ENCODE measurements at regions not wholly inside any gene's neighbourhood (a gene's known extent, or its start where the extent isn't known, plus 50 kb on each side); places are given as distances from the start of the nearest gene placed in this dataset.

DNA sequence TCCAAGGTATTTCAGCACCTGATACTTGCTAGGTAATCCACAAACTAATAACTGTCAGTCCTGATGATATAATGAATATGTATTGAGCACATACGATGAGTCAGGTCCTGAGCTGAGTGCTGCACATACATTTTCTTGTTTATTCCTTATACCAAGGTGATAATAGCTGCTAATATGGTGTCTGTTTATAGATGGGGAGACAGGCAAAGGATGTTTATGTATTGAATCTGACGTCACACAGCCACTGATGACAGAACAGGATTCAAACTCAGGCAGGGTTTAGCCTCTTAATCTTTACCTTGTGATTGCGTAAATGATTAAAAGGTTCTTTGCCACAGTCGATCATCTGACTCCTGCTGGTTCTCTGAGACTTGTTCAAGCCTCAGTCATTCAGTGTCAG is 609.9 kb upstream of the CPEB2 start:
- dilution Hi-C loops (cut with MboI; ENCODE audit: extremely low pct_ligation_motif_present, low sequenced_read_pairs), result no loop called here

DNA sequence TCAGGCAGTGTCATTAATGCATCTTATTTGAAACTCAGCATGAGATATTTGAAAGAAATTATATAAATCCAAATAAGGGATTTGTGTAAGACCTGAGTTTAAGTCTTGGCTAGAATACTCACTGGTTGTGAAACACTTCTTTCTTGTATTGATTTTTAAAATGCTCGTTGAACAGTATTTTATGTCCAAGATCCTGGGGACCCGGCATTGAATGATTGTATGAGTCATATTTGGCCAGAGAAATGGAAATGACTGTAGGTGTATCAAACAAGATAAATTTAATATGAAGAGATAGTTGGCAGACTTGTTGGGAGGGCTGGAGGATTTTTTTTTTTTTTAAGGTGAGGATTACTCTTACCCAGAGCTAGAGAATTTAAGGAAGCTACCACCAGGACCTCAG is 606.1 kb upstream of the CPEB2 start:
- FAIRE-seq (no peak), DNase-seq (ENCODE audit: low read depth, low spot score) (no peak)
- Histone ChIP-seq H2AFZ (ENCODE audit: control insufficient read depth, low read length) (no peak overlapping the region), H3K27me3 (ENCODE audit: control insufficient read depth, extremely low read depth, insufficient read depth, low read length) (no peaks in the 10 kb centered on the region), H3K9ac (ENCODE audit: control insufficient read depth, extremely low read depth, insufficient read depth, low read length) (no peak overlapping the region), H3K79me2 (ENCODE audit: control insufficient read depth, insufficient read depth, low read length) (no peaks in the 10 kb centered on the region), H3K4me3 (ENCODE audit: control insufficient read depth in 2 of 3, extremely low read depth in 1 of 3, insufficient read depth in 2 of 3, low read depth in 1 of 3, low read length in 3 of 3) (no peak overlapping the region), H3K27ac (ENCODE audit: control insufficient read depth, insufficient read depth, low read length) (no peak overlapping the region), H4K20me1 (ENCODE audit: control insufficient read depth, extremely low read depth, insufficient read depth, low read length) (no peaks in the 10 kb centered on the region), H3K36me3 (ENCODE audit: control insufficient read depth in 2 of 2, extremely low read depth in 1 of 2, insufficient read depth in 2 of 2, low read length in 2 of 2) (no peaks in the 10 kb centered on the region), H3K4me2 (ENCODE audit: control insufficient read depth, extremely low read depth, insufficient read depth, low read depth, low read length) (no peak overlapping the region), H3K9me3 (ENCODE audit: control insufficient read depth, low read depth, low read length) (no peaks in the 10 kb centered on the region), H3K9me1 (ENCODE audit: control insufficient read depth, extremely low read depth, insufficient read depth, low read length) (no peaks in the 10 kb centered on the region), H3K4me1 (ENCODE audit: control insufficient read depth, extremely low read depth, insufficient read depth, low read length) (no peaks in the 10 kb centered on the region)
- dilution Hi-C loops (cut with MboI; ENCODE audit: extremely low pct_ligation_motif_present, low sequenced_read_pairs), result no loop called here
- TF ChIP-seq, protein P1, sequence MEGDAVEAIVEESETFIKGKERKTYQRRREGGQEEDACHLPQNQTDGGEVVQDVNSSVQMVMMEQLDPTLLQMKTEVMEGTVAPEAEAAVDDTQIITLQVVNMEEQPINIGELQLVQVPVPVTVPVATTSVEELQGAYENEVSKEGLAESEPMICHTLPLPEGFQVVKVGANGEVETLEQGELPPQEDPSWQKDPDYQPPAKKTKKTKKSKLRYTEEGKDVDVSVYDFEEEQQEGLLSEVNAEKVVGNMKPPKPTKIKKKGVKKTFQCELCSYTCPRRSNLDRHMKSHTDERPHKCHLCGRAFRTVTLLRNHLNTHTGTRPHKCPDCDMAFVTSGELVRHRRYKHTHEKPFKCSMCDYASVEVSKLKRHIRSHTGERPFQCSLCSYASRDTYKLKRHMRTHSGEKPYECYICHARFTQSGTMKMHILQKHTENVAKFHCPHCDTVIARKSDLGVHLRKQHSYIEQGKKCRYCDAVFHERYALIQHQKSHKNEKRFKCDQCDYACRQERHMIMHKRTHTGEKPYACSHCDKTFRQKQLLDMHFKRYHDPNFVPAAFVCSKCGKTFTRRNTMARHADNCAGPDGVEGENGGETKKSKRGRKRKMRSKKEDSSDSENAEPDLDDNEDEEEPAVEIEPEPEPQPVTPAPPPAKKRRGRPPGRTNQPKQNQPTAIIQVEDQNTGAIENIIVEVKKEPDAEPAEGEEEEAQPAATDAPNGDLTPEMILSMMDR (optimal IDR thresholded peaks at IDR 0.05 in 1 of 3, IDR thresholded peaks at IDR 0.05 in 1 of 3, conservative IDR thresholded peaks at IDR 0.05 in 1 of 3; ENCODE audit: extremely low read depth in 1 of 3, insufficient read depth in 2 of 3, low read length in 3 of 3), result no peak
- no peak for TF ChIP-seq EZH2 (IDR thresholded peaks at IDR 0.05; ENCODE audit: low read length)

More for the DNA sequence above, 609.9 kb upstream of the CPEB2 start:
- Histone ChIP-seq H3K4me3 (ENCODE audit: control insufficient read depth in 2 of 3, extremely low read depth in 1 of 3, insufficient read depth in 2 of 3, low read depth in 1 of 3, low read length in 3 of 3) (no peak overlapping the region), H4K20me1 (ENCODE audit: control insufficient read depth, extremely low read depth, insufficient read depth, low read length) (no peaks in the 10 kb centered on the region), H3K36me3 (ENCODE audit: control insufficient read depth in 2 of 2, extremely low read depth in 1 of 2, insufficient read depth in 2 of 2, low read length in 2 of 2) (no peaks in the 10 kb centered on the region), H3K9me1 (ENCODE audit: control insufficient read depth, extremely low read depth, insufficient read depth, low read length) (no peaks in the 10 kb centered on the region), H3K9me3 (ENCODE audit: control insufficient read depth, low read depth, low read length) (no peaks in the 10 kb centered on the region), H3K4me1 (ENCODE audit: control insufficient read depth, extremely low read depth, insufficient read depth, low read length) (no peaks in the 10 kb centered on the region), H3K79me2 (ENCODE audit: control insufficient read depth, insufficient read depth, low read length) (no peaks in the 10 kb centered on the region), H3K9ac (ENCODE audit: control insufficient read depth, extremely low read depth, insufficient read depth, low read length) (no peak overlapping the region), H3K27ac (ENCODE audit: control insufficient read depth, insufficient read depth, low read length) (no peak overlapping the region), H2AFZ (ENCODE audit: control insufficient read depth, low read length) (no peak overlapping the region), H3K27me3 (ENCODE audit: control insufficient read depth, extremely low read depth, insufficient read depth, low read length) (no peaks in the 10 kb centered on the region), H3K4me2 (ENCODE audit: control insufficient read depth, extremely low read depth, insufficient read depth, low read depth, low read length) (no peak overlapping the region)
- no peak for TF ChIP-seq EZH2 (IDR thresholded peaks at IDR 0.05; ENCODE audit: low read length)
- TF ChIP-seq, protein P1 (optimal IDR thresholded peaks at IDR 0.05 in 1 of 3, IDR thresholded peaks at IDR 0.05 in 1 of 3, conservative IDR thresholded peaks at IDR 0.05 in 1 of 3; ENCODE audit: extremely low read depth in 1 of 3, insufficient read depth in 2 of 3, low read length in 3 of 3), result no peak
- FAIRE-seq (no peak), DNase-seq (ENCODE audit: low read depth, low spot score) (no peak)
